K562 (cell line): ENCODE measurements at regions not wholly inside any gene's neighbourhood (a gene's known extent, or its start where the extent isn't known, plus 50 kb on each side); places are given as distances from the start of the nearest gene placed in this dataset.
"Not testable (repeated sequence)": the region's sequence is repeated elsewhere in the genome, so short reads cannot be mapped to it uniquely, and the experiment has no call there.

Source experiments
- ATAC-seq: fragments of 200-7000 bp; cut with Tn5 transposase; 3 replicates; pipeline ENCODE4 v1.9.1; 2020; ENCODE audit warnings: moderate library complexity
- BruUV-seq: library from RNA; stranded (reverse); fragments of 400-500 nt; replicated peaks from 2 replicates; lab custom pipeline; 2021; lab: Mats Ljungman, UMichigan
- CTCF ChIA-PET: fragments of 300-600 bp; formaldehyde crosslinking; extraction: SDS; loops from one replicate; lab custom pipeline; 2021; ENCODE audit warnings: low intra/inter-chr PET ratio; lab: Yijun Ruan, JAX
- POLR2A ChIA-PET: fragments of 300-600, 350-650 bp; sonication (Branson Sonifier 250); formaldehyde crosslinking; extraction: SDS; loops from one replicate; lab custom pipeline; 2021; ENCODE audit warnings: antibody characterized with exemption, inconsistent platforms; lab: Yijun Ruan, JAX
- DNase-seq, 4 experiments: peaks; one replicate each; pipeline versions ENCODE4 v3.0.0 to v3.0.0-alpha.2; 2011 to 2018; ENCODE audit warnings: low spot score in 3 of 4, mixed read lengths in 3 of 4; ENCODE audit errors: extremely low read depth in 1 of 4
- FAIRE-seq: peaks from 2 replicates; lab custom pipeline; 2011; peaks lifted over from hg19 to GRCh38; lab: Jason Lieb, UNC
- H2AFZ ChIP-seq: 2 replicates; pipeline ENCODE4 v1.6.0; 2011; ENCODE audit warnings: low read depth, low read length, control low read depth, inconsistent platforms
- H3K27ac ChIP-seq: fragments of 200-600 bp; 3 replicates; pipeline ENCODE4 v1.8.0; 2011; ENCODE audit warnings: low read depth, mild to moderate bottlenecking, control low read depth, inconsistent platforms, low read length, moderate library complexity, mixed read lengths; ENCODE audit errors: extremely low read depth
- H3K27me3 ChIP-seq, 2 experiments: fragments of 300-600 bp in 1 of 2; 2 replicates in 1 of 2; 3 replicates in 1 of 2; pipeline versions ENCODE4 v1.6.0 to v1.8.0; 2011; ENCODE audit warnings: inconsistent platforms in 2 of 2, low read length in 2 of 2, mild to moderate bottlenecking in 1 of 2, mixed read lengths in 1 of 2, moderate library complexity in 1 of 2; ENCODE audit not compliant: control insufficient read depth in 2 of 2, insufficient read depth in 2 of 2
- H3K36me3 ChIP-seq: fragments of 300-600 bp; 3 replicates; pipeline ENCODE4 v1.8.0; 2011; ENCODE audit warnings: mild to moderate bottlenecking, low read length, inconsistent platforms; ENCODE audit not compliant: control insufficient read depth, insufficient read depth
- H3K4me1 ChIP-seq, 2 experiments: fragments of 200-600 bp in 1 of 2; replicated peaks in 1 of 2; 2 replicates in 1 of 2; 3 replicates in 1 of 2; pipeline versions ENCODE4 v1.5.1 to v1.8.0; 2011; ENCODE audit warnings: inconsistent platforms in 2 of 2, low read length in 2 of 2, mild to moderate bottlenecking in 1 of 2, mixed read lengths in 1 of 2, moderate library complexity in 1 of 2; ENCODE audit not compliant: control insufficient read depth in 2 of 2, insufficient read depth in 2 of 2
- H3K4me2 ChIP-seq: 2 replicates; pipeline ENCODE4 v1.6.1; 2011; ENCODE audit warnings: low read length, control low read depth, inconsistent platforms, mixed read lengths; ENCODE audit not compliant: insufficient read depth
- H3K4me3 ChIP-seq: fragments of 200-600 bp; sonication (generic), shearing (Covaris generic); 2 replicates; pipeline ENCODE4 v1.5.1; 2016; ENCODE audit warnings: control low read depth, inconsistent platforms
- H3K79me2 ChIP-seq: fragments of 200-600 bp; 3 replicates; pipeline ENCODE4 v1.8.0; 2011; ENCODE audit warnings: low read length, inconsistent platforms; ENCODE audit not compliant: control insufficient read depth, insufficient read depth
- H3K9ac ChIP-seq, 2 experiments: 2 replicates each; pipeline versions ENCODE4 v1.6.0 to v1.6.1; 2011; ENCODE audit warnings: low read depth in 2 of 2, low read length in 2 of 2, control low read depth in 1 of 2, inconsistent platforms in 1 of 2, mild to moderate bottlenecking in 1 of 2, mixed read lengths in 1 of 2; ENCODE audit not compliant: insufficient read depth in 1 of 2
- H3K9me1 ChIP-seq: one replicate; pipeline ENCODE4 v1.6.0; 2011; ENCODE audit warnings: inconsistent platforms, mild to moderate bottlenecking, low read length, moderate library complexity; ENCODE audit not compliant: control insufficient read depth, insufficient read depth
- H3K9me3 ChIP-seq: replicated peaks from 2 replicates; pipeline ENCODE4 v1.5.1; 2011; ENCODE audit warnings: low read depth, low read length, inconsistent platforms; ENCODE audit not compliant: control insufficient read depth, insufficient read depth
- H4K20me1 ChIP-seq: replicated peaks from 2 replicates; pipeline ENCODE4 v1.6.1; 2011; ENCODE audit warnings: low read length, inconsistent platforms, mixed read lengths; ENCODE audit not compliant: control insufficient read depth, insufficient read depth
- CBX1 ChIP-seq: sonication (generic); IDR thresholded peaks from 2 replicates; pipeline ENCODE4 v1.6.1; 2016; ENCODE audit warnings: antibody characterized with exemption, low read depth, mild to moderate bottlenecking
- CREBBP ChIP-seq: IDR thresholded peaks from one replicate; pipeline ENCODE4 v1.6.1; 2012; ENCODE audit warnings: low read depth, mild to moderate bottlenecking, control low read depth, inconsistent platforms, low read length
- CSDE1 ChIP-seq, 2 experiments: fragments of 450-650 bp; IDR thresholded peaks; 2 replicates each; pipeline ENCODE4 v1.6.1; 2016; ENCODE audit warnings: mild to moderate bottlenecking in 1 of 2
- GATA2 ChIP-seq: sonication (generic); formaldehyde crosslinking; IDR thresholded peaks from 2 replicates; pipeline ENCODE4 v1.4.0; 2020; ENCODE audit warnings: mild to moderate bottlenecking, missing genetic modification reagents
- ILF3 ChIP-seq: fragments of 450-650 bp; IDR thresholded peaks from 2 replicates; pipeline ENCODE4 v1.6.1; 2018; ENCODE audit warnings: antibody characterized with exemption, mild to moderate bottlenecking, moderate library complexity, borderline replicate concordance
- NBN ChIP-seq: fragments of 450-650 bp; IDR thresholded peaks from 2 replicates; pipeline ENCODE4 v1.6.1; 2016; ENCODE audit warnings: low read depth, mild to moderate bottlenecking
- NFRKB ChIP-seq: fragments of 450-650 bp; IDR thresholded peaks from 2 replicates; pipeline ENCODE4 v1.6.1; 2016; ENCODE audit warnings: low read depth
- SP1 ChIP-seq: sonication (generic); formaldehyde crosslinking; IDR thresholded peaks from 2 replicates; pipeline ENCODE4 v1.8.1; 2022; ENCODE audit warnings: mild to moderate bottlenecking, missing genetic modification reagents
- STAT5B ChIP-seq: fragments of 250-450 bp; sonication (Bioruptor Pico); IDR thresholded peaks from 2 replicates; pipeline ENCODE4 v1.8.0; 2021; ENCODE audit warnings: mild to moderate bottlenecking, inconsistent platforms
- TCF7L2 ChIP-seq: fragments of 150-350 bp; IDR thresholded peaks from 2 replicates; pipeline ENCODE4 v1.6.1; 2016; ENCODE audit warnings: low read depth, mild to moderate bottlenecking, low read length, moderate library complexity
- WGBS: fragments of 100-300 bp; shearing (Covaris generic); methylation state at CpG from one replicate; pipeline ENCODE4 v1.1.6; 2016; ENCODE audit warnings: low coverage, mixed read lengths; ENCODE audit not compliant: insufficient coverage; ENCODE audit errors: missing lambda C conversion rate; 5-methylcytosine and 5-hydroxymethylcytosine counted together
- in situ Hi-C: fragments of 300-500 bp; cut with MboI; formaldehyde crosslinking; loops from 4 replicates; pipeline ENCODE4 v1.15.0; 2018; ENCODE audit warnings: inconsistent platforms, mixed read lengths
- intact Hi-C: fragments of 100-400 bp; cut with micrococcal nuclease; formaldehyde crosslinking; loops from 2 replicates; pipeline ENCODE4 v1.14.2; 2022
- TF ChIP-seq, protein P1 (sequence below), 2 experiments: fragments of 250-450 bp in 1 of 2; fragments of 450-650 bp in 1 of 2; sonication (Bioruptor Pico) in 1 of 2; IDR thresholded peaks; 2 replicates each; pipeline versions ENCODE4 v1.6.1 to v1.8.0; 2016 to 2021; ENCODE audit warnings: mild to moderate bottlenecking in 2 of 2, moderate library complexity in 2 of 2, missing compliant biosample characterization in 1 of 2, missing genetic modification characterization in 1 of 2

DNA sequence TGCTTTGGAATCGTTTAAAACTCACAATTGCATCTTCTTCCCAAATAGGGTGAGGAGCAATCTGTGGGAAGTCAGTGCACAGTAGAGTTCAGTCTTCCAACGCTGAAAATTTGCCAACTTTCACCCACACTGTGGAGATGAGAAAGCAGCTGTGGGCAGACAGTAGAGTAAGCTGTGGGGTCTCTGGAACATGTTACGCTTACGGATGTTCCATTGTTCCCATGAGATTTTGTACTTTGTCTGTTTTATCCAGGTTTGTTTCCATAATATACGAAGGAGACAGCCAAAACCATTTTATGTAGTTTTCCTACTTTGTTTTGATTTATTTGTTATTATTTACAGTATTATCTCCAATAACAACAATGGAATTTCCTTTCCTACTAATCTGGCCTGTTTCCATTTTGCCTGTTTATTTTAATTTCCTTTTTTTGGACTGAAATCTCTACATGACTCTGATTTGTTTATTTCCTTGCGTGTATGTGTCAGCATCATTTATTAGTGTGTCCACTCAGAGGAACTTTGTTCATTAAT lies 65.1 kb upstream of the RGL1 start (continued):
- TF ChIP-seq GATA2 (CRISPR knock-in tag), result no peak
- TF ChIP-seq, protein P1, sequence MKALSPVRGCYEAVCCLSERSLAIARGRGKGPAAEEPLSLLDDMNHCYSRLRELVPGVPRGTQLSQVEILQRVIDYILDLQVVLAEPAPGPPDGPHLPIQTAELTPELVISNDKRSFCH (CRISPR knock-in tag; IDR thresholded peaks at IDR 0.05), result no peak
- TF ChIP-seq, protein P1 (tag; IDR thresholded peaks at IDR 0.05), result no peak
- TF ChIP-seq, all 486 proteins: peak for 0

DNA sequence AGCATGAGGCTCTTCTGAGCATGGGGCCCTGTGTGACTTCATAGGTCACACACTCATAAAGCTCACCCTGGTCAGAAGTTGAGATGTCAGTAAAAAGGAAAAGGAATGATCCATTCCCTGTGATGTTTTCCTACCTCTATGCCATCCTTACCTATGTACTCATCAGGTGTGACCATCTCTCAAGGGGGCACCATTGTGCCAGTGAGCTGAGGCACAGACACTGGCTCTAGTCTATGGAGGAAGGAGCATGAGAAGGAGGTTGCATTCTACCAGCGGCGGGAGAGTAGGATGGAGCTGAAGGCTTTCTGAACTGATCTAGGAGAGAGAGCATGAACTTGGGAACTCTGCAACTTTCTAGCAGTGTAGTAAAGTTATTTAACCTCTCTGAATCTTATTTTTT lies 65.8 kb upstream of the RGL1 start:
- WGBS, result 5% methylated on average over 2 of the region's 2 CpGs

DNA sequence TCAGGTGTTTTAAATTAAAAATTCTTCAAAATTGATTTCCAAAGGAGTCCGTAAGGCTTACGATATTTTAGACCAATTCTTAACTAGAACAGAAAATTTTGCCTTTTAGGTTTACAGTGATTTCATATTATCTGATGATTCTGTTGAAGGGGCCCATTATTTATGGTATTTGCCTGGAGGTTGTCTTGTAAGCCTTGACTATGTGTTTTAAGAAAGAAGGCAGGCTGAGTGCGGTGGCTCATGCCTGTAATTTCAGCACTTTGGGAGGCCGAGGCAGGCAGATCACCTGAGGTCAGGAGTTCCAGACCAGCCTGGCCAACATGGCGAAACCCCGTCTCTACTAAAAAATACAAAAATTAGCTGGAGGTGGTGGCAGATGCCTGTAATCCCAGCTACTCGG lies 67.0 kb upstream of the RGL1 start:
- WGBS, result 1% methylated on average over 6 of the region's 7 CpGs
- ATAC-seq, H3K4me3 ChIP-seq, H3K79me2 ChIP-seq, H3K27ac ChIP-seq, POLR2A ChIA-PET, BruUV-seq, H3K27me3 ChIP-seq, in situ Hi-C loops, H3K4me1 ChIP-seq, H3K9ac ChIP-seq, H3K36me3 ChIP-seq, H2AFZ ChIP-seq, H3K9me1 ChIP-seq, H4K20me1 ChIP-seq, CTCF ChIA-PET, H3K9me3 ChIP-seq, DNase-seq, intact Hi-C loops, H3K4me2 ChIP-seq, FAIRE-seq: not testable (repeated sequence)

More for the DNA sequence above, 65.8 kb upstream of the RGL1 start:
- intact Hi-C loops, result no loop called here
- TF ChIP-seq SP1 (CRISPR knock-in tag), result no peak
- TF ChIP-seq ILF3, result no peak
- no peak for TF ChIP-seq CBX1
- TF ChIP-seq TCF7L2, result no peak
- no peak for TF ChIP-seq STAT5B
- no peak for TF ChIP-seq NFRKB
- no peak for TF ChIP-seq NBN
- no peak for TF ChIP-seq CSDE1 (IDR thresholded peaks at IDR 0.05)
- no peak for TF ChIP-seq CREBBP
- Histone ChIP-seq H2AFZ (no peak overlapping the region), H3K4me2 (no peak overlapping the region), H3K36me3 (no peaks in the 10 kb centered on the region), H3K27ac (no peak overlapping the region), H3K9ac (no peak overlapping the region), H3K9me3 (no peaks in the 10 kb centered on the region), H3K9me1 (no peaks in the 10 kb centered on the region), H3K4me1 (no peaks in the 10 kb centered on the region), H3K79me2 (no peaks in the 10 kb centered on the region), H3K27me3 (peaks cover 0 to 3% of the 10 kb centered on the region in 2 experiments; a peak in 3 of 5 replicates), H4K20me1 (no peaks in the 10 kb centered on the region), H3K4me3 (no peak overlapping the region)
- DNase-seq, result no peak
- in situ Hi-C loops, result no loop called here
- no peak for ATAC-seq
- POLR2A ChIA-PET, result no interaction called here
- no TSS peak for BruUV-seq
- CTCF ChIA-PET, result no interaction called here
- no peak for FAIRE-seq
